ENCODE measurements at regions not wholly inside any gene's neighbourhood (a gene's known extent, or its start where the extent isn't known, plus 50 kb on each side); places are given as distances from the start of the nearest gene placed in this dataset.

DNA sequence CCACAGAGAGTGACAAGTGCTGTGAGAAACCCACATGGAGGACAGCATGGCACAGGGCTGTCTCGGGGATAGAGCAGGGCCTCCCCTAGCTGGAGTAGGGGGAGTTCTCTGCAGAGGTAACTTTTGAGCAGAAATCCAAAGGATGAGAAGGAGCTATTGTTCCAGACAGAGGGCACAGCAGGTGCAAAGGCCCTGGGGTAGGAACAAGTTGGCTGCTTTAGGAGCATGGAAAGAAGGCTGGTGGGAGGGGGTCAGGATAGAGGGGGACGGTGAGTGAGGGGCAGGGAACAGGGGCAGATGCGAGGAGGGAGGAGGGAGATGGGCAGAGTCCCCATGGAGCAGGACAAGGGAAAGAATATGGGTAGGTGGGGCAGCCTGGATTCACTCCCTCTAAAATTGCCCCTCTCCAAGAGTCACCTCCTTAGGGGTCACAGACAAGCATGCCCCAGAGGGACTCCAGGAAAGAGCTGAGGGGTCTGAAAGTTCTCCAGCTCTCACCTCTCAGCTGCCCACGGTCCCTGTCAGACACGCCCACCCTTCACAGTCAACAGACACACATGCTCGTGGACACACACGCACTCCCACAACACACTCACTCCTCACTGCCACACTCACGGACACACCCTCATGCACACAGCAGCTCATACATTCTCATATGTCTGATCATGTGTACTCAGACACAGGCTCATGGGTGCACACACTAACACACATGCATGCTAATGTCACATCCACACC lies 110.7 kb downstream of the LITAF start:
- DNase-seq (ENCODE audit: low read depth), result no peak

DNA sequence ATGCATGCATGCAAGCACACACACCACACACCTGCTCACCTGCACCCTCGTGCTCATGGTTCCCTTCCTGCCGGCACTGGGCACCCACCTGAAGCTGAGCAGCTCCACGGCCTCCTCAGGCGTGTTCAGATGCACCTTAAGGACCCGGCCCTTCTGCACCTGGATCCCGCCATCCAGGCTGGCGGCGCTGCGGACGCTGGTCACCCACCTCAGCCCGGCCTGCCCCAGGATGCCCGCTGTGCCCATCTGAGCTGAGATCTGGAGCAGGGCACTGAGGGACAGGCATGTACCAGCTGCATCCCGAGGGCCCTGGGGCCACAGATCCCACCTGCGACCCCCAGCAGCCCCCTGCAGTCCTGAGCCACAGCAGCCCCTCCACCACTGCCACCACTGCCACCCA lies 110.0 kb downstream of the LITAF start:
- no peak for DNase-seq (ENCODE audit: low read depth)

DNA sequence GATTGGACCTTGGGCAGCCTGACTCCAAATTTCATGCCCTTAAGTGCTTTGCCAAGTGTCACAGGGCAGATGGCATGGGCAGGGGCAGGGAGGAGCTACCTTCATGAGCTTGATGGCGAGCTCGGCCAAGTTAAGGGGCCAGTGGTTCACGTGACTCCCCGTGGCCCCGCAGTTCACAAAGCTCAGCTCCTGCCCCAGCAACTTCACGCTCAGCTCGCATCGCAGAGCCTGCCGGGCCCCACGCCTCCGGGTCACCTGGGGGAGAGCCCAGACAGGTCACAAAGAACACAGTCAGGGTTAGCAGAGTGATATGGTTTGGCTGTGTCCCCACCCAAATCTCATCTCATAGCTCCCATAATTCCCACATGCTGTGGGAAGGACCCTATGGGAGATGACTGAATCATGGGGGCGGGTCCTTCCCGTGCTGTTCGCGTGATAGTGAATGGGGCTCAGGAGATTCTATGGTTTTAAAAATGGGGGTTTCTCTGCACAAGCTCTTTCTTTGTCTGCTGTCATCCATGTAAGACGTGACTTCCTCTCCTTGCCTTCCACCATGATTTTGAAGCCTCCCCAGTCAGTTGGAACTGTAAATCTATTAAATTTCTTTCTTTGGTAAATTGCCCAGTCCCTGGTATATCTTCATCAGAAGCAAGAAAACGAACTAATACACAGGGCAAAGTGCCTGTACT lies 108.1 kb downstream of the LITAF start:
- no peak for DNase-seq (ENCODE audit: low read depth)

DNA sequence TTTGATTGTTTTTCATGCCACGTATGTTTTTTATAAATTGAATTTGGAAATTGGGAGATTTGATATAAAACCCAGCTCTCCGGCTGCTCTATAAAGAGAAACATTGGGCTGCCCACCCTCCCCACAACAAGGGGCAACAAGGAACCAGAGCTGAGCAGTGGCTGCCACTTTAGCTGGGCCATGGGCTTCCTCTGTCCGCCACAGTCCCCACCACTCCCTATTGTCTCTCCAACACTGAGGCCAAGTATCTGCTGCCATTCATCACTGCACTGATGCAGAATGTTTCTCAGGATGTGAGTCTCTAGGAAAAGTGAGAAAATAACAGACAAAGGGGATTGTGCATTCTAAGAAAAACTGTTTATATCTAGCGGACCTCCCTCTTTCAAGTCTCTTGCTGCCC lies 106.8 kb downstream of the LITAF start:
- no peak for DNase-seq (ENCODE audit: low read depth)

DNA sequence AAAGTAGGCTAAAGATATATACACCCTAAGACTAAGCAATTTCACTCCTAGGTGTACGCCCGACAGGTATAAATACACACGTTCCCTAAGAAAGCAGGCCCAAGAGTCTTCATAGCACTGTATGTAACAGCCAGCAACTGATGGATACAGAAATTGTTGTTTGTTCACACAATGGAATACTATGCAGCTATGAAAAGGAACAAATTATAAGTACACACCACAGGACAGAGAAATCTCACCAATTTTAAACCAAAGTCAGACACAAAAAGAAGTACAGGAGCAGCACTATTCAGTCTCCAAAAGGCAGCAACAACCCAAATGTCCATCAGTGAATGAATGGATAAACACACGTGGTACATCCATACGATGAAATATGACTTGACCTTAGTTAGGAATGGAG lies 106.1 kb downstream of the LITAF start:
- DNase-seq (ENCODE audit: low read depth), result no peak

DNA sequence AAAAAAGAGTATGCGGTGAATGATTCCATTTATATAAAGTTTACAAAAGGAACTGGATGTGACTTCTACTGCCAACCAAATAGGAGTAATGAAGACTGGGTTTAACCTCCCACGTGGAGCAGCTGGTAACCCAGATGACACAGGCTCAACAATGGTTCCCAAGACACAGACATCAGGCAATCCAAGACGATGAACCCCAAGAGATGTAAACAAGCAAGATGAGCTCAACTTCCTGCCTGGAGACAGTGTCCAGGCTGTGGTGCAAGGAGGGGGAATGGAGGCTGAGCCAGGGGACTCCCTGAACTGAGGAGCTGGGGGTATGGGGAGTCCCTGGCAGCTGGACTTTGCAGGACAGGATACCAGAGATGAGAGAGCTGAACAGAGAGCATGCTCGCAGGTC lies 104.7 kb downstream of the LITAF start:
- DNase-seq (ENCODE audit: low read depth), result no peak

DNA sequence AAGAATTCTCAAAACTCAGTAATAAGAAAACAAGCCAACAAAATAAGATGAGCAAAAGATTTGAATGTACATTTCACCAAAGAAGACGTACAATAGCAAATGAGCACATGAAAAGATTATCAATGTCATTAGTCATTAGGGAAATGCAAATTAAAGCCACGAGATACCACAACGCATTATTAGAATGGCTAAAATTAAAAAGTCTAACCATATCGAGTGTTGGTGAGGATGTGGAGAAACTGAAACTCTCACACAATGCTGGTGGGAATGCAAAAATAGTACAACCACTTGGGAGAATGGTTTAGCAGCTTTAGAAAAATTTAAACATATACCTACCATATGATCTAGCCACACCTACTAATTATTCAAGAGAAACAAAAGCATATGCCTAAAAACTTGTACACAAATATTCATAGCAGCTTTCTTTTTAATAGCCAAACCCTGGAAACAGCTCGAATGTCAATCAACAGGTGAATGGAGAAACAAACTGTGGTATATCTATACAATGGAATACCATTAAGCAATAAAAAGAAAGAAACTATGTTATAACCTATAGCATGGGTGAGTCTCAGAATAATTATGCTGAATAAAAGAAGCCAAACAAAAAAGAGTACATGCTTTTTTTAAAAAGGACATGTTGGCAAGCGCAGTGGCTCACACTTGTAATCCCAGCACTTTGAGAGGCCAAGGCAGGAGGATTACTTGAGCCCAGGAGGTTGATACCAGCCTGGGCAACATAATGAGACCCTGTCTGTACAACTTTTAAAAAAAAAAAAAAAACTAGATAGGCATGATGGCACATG lies 103.6 kb downstream of the LITAF start:
- no peak for DNase-seq (ENCODE audit: low read depth)

DNA sequence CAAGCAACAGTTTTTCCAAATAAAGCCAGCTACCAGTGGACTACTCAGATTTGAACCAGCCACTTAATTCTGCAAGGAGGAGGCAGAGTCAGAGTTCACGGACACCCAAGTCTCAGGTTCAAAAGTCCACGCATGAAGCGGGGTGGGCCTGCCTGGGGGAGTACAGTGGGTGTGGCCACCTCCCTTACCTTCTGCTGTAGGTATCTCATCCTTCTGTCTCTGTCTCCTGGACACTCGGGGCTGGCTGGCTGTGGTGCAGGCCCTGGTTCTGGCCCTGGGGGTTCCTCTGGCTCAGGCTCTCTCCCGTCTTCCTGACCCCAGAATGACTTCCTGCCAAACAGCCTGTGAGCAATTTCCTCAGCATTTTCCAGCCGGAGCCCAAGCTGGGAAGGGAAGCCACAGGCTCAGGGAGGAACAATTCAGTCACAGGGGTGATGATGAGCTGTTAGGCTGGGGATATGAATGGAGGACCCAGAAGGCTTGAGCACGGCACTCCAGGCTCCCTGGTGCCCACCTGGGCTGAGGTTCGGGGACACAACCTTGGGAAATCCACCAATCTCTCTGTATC lies 101.9 kb downstream of the LITAF start:
- DNase-seq (ENCODE audit: low read depth), result no peak

DNA sequence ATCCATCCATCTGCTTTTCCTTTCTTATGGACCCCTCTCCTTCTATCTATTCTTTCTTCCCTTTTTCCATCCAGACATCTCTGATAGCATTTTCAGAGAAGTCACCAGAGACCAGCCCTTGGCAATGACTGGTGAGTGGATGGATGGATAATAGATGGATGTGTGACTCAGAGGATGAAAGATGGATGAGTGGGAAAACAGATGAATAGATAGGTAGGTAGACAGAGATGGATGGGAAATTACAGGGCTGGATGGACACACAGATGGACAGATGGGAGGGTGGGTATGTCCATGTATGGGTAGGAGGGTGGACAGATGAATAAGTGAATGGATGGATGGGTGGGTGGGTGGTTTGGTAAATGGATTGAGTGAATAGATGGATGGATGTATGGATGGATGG lies 101.0 kb downstream of the LITAF start:
- DNase-seq (ENCODE audit: low read depth), result no peak

DNA sequence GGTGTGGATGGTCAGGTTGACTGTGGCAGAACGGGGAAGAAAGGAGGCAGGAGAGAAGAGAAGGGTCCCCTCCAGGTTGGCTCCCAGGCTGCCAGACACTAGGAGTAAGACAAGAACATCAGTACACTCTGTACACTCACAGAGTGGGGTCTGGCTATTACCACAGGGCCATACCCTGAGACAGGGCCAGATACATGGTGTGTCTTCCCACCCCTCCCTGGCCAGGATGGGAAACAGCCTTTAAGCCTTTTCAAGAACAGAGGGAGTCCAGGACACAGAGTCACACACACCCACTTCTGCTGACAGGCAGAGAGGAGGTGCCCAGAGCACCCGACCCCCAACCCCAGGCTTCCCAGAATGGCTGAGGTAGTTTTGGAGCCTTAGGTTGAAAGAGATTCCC lies 99.4 kb downstream of the LITAF start:
- no peak for DNase-seq (ENCODE audit: low read depth)

DNA sequence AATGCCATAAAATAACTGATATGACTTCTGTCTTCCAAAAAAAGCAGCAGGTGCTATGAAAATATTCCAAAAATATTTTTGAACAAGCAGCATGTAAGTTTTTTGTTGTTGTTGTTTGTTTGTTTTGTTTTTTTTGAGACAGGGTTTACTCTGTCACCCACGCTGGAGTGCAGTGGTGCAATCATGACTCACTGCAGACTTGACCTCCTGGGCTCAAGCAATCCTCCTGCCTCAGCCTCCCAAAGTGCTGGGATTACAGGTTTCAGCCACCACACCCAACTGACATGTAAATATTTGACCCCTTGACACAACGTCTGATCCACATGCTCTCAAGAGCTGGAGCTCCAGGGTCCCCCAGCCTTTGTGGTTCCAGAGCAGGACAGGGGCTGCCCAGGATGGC lies 98.4 kb downstream of the LITAF start:
- DNase-seq (ENCODE audit: low read depth), result no peak

DNA sequence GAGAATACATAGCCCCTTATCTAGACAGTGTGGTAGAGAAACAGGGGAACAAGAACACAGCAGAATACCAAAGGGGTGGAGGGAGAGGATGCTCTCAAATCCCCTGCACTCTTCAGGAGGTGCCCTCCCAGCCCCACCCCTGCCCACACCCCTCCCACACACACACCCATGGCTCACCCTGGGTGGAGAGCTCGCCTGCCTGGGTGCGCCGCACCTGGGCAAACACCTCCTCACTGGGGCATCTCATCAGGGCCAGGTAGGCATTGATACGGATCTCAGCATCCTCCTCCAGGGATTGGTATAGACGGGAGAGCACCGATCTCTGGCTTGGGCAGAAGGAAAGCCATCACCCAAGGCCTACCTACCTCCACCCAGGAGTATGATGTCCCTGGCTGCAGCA lies 95.2 kb downstream of the LITAF start:
- no peak for DNase-seq (ENCODE audit: low read depth)

DNA sequence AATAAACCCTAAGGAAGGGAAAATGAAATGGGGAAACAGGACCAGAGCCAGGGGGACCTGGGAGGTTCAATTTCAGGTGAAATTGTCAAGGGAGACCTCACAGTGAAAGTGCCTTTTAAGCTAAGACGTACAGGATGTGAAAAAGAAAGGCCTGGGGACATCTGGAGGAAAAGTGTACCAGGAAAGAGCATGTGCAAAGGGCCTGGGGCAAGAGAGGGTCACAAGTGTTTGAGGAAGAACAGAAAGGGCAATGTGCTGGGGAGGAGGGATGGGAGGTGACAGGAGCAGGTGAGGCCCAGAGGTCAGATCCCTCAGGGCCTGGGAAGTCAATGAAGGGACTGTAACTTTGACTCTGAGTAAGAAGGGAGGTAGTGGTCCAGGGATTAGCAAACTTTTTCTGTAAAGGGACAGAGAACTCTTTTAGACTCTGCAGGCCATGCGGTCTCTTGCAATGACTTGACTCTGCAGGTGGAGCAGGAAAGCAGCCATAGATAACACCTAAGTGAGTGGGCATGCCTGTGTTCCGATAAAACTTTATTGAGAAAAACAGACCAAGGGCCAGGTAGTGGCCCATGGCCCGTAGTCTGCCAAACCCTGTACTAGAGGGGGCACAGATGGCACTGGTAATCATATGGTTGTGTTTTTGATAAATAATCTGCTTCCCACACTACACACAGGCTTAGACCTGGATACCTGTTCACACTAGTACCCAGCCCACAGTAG lies 93.8 kb downstream of the LITAF start:
- no peak for DNase-seq (ENCODE audit: low read depth)

DNA sequence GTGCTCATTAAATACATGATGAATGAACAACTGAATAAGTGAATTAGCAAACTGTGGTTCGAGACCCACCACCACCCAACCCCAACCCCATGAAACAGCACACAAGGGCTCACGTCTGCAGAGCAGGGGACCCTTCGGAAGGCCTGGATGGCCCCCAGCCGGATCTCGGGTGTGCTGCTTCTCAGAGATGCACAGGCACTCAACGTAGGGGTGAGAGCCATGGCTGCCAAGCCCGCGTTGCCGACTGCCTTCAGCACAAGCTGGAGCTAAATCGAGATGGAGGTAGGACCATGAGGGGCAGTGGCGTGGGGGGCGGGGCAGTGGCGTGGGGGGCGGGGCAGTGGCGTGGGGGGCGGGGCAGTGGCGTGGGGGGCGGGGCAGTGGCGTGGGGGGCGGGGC lies 93.2 kb downstream of the LITAF start:
- DNase-seq (ENCODE audit: low read depth), result no peak

DNA sequence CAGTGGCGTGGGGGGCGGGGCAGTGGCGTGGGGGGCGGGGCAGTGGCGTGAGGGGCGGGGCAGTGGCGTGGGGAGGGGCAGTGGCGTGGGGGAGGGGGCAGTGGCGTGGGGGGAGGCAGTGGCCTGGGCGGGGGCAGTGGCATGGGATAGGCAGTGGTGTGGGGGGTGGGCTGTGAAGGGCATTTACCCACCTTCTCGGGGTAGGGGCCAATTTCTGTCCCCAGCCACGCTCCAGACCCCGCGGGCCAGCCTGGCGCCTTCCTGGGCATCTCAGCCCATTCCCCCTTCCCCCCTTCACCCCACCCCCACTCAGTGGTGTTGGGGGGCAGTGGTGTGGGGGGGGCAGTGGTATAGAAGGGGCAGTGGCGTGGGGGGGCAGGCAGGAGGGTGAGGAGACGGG lies 92.7 kb downstream of the LITAF start:
- DNase-seq (ENCODE audit: low read depth), result no peak

DNA sequence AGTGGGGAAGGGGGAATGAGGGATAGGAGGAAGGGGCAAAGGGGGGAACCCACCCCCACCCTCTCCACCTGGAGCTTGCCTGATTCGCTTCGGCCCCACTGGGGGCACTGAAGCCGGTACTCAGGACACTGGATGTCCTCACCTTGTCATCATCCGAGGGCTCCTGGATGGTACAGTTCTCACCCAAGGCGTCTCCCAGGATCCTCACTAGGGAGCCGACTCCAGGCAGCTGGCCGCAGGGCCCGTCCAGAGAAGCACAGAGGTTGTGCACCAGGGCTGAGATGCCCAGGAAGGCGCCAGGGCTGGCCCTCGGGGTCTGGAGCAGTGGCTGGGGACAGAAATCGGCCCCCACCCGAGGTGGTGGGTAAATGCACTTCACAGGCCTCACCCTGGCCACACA lies 92.3 kb downstream of the LITAF start:
- no peak for DNase-seq (ENCODE audit: low read depth)

DNA sequence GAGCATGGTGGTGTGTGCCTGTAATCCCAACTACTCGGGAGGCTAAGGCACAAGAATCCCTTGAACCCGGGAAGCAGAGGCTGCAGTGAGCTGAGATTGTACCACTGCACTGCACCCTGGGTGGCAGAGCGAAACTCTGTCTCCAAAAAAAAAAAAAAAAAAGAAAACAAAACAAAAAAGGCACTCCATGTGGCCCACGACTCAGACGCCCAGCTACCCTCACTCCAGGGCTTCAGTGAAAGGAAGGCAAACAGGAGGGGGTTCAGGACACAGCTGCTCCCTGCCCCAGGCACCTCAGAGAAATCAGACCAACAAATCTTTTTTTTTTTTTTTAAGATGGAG lies 91.7 kb downstream of the LITAF start:
- DNase-seq (ENCODE audit: low read depth), result no peak

Data from activated T-cell treated with anti-CD3 and anti-CD28 coated beads for 24 hours (primary cell).